Neuronal stem cell (in vitro differentiated cells): ENCODE measurements at regions not wholly inside any gene's neighbourhood (a gene's known extent, or its start where the extent isn't known, plus 50 kb on each side); places are given as distances from the start of the nearest gene placed in this dataset.

Experiments used
- DNase-seq: peaks from one replicate; pipeline ENCODE4 v3.0.0-alpha.2; 2013; ENCODE audit warnings: low spot score
- H2AFZ ChIP-seq: one replicate; pipeline ENCODE4 v1.6.1; 2013; ENCODE audit warnings: mild to moderate bottlenecking, low read length, inconsistent platforms
- H2AK5ac ChIP-seq: 2 replicates; pipeline ENCODE4 v1.6.1; 2013; ENCODE audit warnings: low read depth, mild to moderate bottlenecking, inconsistent platforms, low read length, moderate library complexity, mixed read lengths
- H2BK120ac ChIP-seq: 2 replicates; pipeline ENCODE4 v1.6.1; 2013; ENCODE audit warnings: low read depth, mild to moderate bottlenecking, inconsistent platforms, low read length, moderate library complexity, mixed read lengths
- H2BK12ac ChIP-seq: one replicate; pipeline ENCODE4 v1.6.1; 2013; ENCODE audit warnings: low read length, inconsistent platforms
- H2BK15ac ChIP-seq: 2 replicates; pipeline ENCODE4 v1.6.1; 2013; ENCODE audit warnings: mild to moderate bottlenecking, low read length, inconsistent platforms, mixed read lengths
- H2BK5ac ChIP-seq: one replicate; pipeline ENCODE4 v1.6.1; 2013; ENCODE audit warnings: inconsistent platforms, mild to moderate bottlenecking, low read length, moderate library complexity
- H3K14ac ChIP-seq: one replicate; pipeline ENCODE4 v1.6.1; 2013; ENCODE audit warnings: low read length, inconsistent platforms
- H3K18ac ChIP-seq: 2 replicates; pipeline ENCODE4 v1.6.1; 2013; ENCODE audit warnings: low read length, inconsistent platforms
- H3K23ac ChIP-seq: 2 replicates; pipeline ENCODE4 v1.6.1; 2013; ENCODE audit warnings: low read depth, mild to moderate bottlenecking, mixed read lengths, low read length, inconsistent platforms; ENCODE audit not compliant: poor library complexity
- H3K27ac ChIP-seq: replicated peaks from 3 replicates; pipeline ENCODE4 v1.5.1; 2013; ENCODE audit warnings: low read length, inconsistent platforms
- H3K27me3 ChIP-seq, 3 experiments: 2 replicates each; pipeline ENCODE4 v1.6.1; 2013; ENCODE audit warnings: low read length in 3 of 3, mild to moderate bottlenecking in 2 of 3, inconsistent platforms in 1 of 3, low read depth in 1 of 3, mixed read lengths in 1 of 3, moderate library complexity in 1 of 3; ENCODE audit not compliant: control insufficient read depth in 3 of 3, insufficient read depth in 3 of 3
- H3K36me3 ChIP-seq, 2 donors: replicated peaks in 1 of 2; 2 replicates each; pipeline ENCODE4 v1.6.1; 2013; ENCODE audit warnings: low read length in 2 of 2; ENCODE audit not compliant: control insufficient read depth in 2 of 2, insufficient read depth in 2 of 2
- H3K4ac ChIP-seq: 2 replicates; pipeline ENCODE4 v1.6.1; 2013; ENCODE audit warnings: inconsistent platforms, mild to moderate bottlenecking, low read length, moderate library complexity
- H3K4me1 ChIP-seq, 2 donors: 1 replicate in 1 of 2; 2 replicates in 1 of 2; pipeline ENCODE4 v1.6.1; 2013; ENCODE audit warnings: low read length in 2 of 2, low read depth in 1 of 2; ENCODE audit not compliant: control insufficient read depth in 2 of 2, insufficient read depth in 1 of 2
- H3K4me2 ChIP-seq: one replicate; pipeline ENCODE4 v1.6.1; 2013; ENCODE audit warnings: mild to moderate bottlenecking, low read length, inconsistent platforms; ENCODE audit not compliant: insufficient read depth, poor library complexity, severe bottlenecking
- H3K4me3 ChIP-seq, 2 donors: 2 replicates each; pipeline ENCODE4 v1.5.1; 2013; ENCODE audit warnings: low read length in 2 of 2, mild to moderate bottlenecking in 2 of 2, inconsistent platforms in 1 of 2, moderate library complexity in 1 of 2
- H3K79me1 ChIP-seq: one replicate; pipeline ENCODE4 v1.6.1; 2013; ENCODE audit warnings: low read depth, mild to moderate bottlenecking, inconsistent platforms, low read length, moderate library complexity
- H3K9ac ChIP-seq: one replicate; pipeline ENCODE4 v1.6.1; 2013; ENCODE audit warnings: mild to moderate bottlenecking, low read depth, low read length, inconsistent platforms; ENCODE audit not compliant: poor library complexity
- H3K9me3 ChIP-seq, 2 donors: replicated peaks in 1 of 2; 2 replicates each; pipeline versions ENCODE3 to v1.6.1; 2013; ENCODE audit warnings: low read length in 2 of 2, mild to moderate bottlenecking in 2 of 2, inconsistent platforms in 1 of 2, low read depth in 1 of 2, mixed read lengths in 1 of 2, moderate library complexity in 1 of 2; ENCODE audit not compliant: control insufficient read depth in 2 of 2, insufficient read depth in 1 of 2
- H4K8ac ChIP-seq: one replicate; pipeline ENCODE4 v1.6.1; 2013; ENCODE audit warnings: low read depth, mild to moderate bottlenecking, inconsistent platforms, low read length, moderate library complexity
- H4K91ac ChIP-seq: one replicate; pipeline ENCODE4 v1.6.1; 2013; ENCODE audit warnings: low read length, low read depth, mild to moderate bottlenecking, inconsistent platforms; ENCODE audit not compliant: poor library complexity
- WGBS, 2 donors: extraction: QIAGEN DNeasy Blood & Tissue Kit; methylation state at CpG; one replicate each; pipeline ENCODE4 v1.1.7; 2013; ENCODE audit warnings: missing lambda C conversion rate in 2 of 2, mixed read lengths in 1 of 2; ENCODE audit not compliant: insufficient read length in 2 of 2, insufficient replicate concordance in 1 of 2; ENCODE audit errors: extremely low coverage in 2 of 2; 5-methylcytosine and 5-hydroxymethylcytosine counted together

GRCh38 chr4:114121221-114121620 is 141.8 kb upstream of the ARSJ start:
- Histone ChIP-seq H3K27me3 (no peaks in the 10 kb centered on the region), H4K8ac (no peak overlapping the region), H3K4me3 (no peak overlapping the region), H2BK12ac (no peak overlapping the region), H3K9ac (no peak overlapping the region), H4K91ac (no peak overlapping the region), H3K36me3 (no peaks in the 10 kb centered on the region), H3K4me2 (no peak overlapping the region), H3K4me1 (no peaks in the 10 kb centered on the region), H3K27ac (no peak overlapping the region), H3K79me1 (no peaks in the 10 kb centered on the region), H2BK5ac (no peak overlapping the region), H3K18ac (no peak overlapping the region), H2AFZ (no peak overlapping the region), H2BK15ac (no peak overlapping the region), H3K14ac (no peak overlapping the region), H3K23ac (no peak overlapping the region), H3K4ac (no peak overlapping the region), H2AK5ac (no peak overlapping the region), H3K9me3 (no peaks in the 10 kb centered on the region), H2BK120ac (no peak overlapping the region)
- no peak for DNase-seq
- no CpG with 5 or more reads among the region's 1 CpG for WGBS, 2 donors

GRCh38 chr4:114132199-114132598 is 152.8 kb upstream of the ARSJ start:
- H2BK12ac ChIP-seq: no peak overlapping the region
- H2AK5ac ChIP-seq: no peak overlapping the region
- H3K4me1 ChIP-seq: no peaks in the 10 kb centered on the region
- peak overlapping the region; percentile 39 for H3K18ac ChIP-seq
- H2BK5ac ChIP-seq: no peak overlapping the region
- H3K36me3 ChIP-seq: no peaks in the 10 kb centered on the region
- DNase-seq: no peak
- no peak overlapping the region for H2BK15ac ChIP-seq
- no peak overlapping the region for H2BK120ac ChIP-seq
- H3K14ac ChIP-seq: no peak overlapping the region
- H3K23ac ChIP-seq: no peak overlapping the region
- H3K27ac ChIP-seq: no peak overlapping the region
- peak overlapping the region; percentile 76 for H2AFZ ChIP-seq
- no CpG with 5 or more reads among the region's 2 CpGs for WGBS, 2 donors
- no peak overlapping the region for H3K4ac ChIP-seq
- no peak overlapping the region for H4K91ac ChIP-seq
- no peak overlapping the region for H3K4me3 ChIP-seq
- H3K9me3 ChIP-seq: no peaks in the 10 kb centered on the region
- no peaks in the 10 kb centered on the region for H3K27me3 ChIP-seq
- H4K8ac ChIP-seq: no peak overlapping the region
- H3K9ac ChIP-seq: no peak overlapping the region
- H3K79me1 ChIP-seq: no peaks in the 10 kb centered on the region
- H3K4me2 ChIP-seq: no peak overlapping the region

- no peak overlapping the region for H3K18ac ChIP-seq
- no peaks in the 10 kb centered on the region for H3K27me3 ChIP-seq
- DNase-seq: no peak
- H3K4me1 ChIP-seq: no peaks in the 10 kb centered on the region
- no peak overlapping the region for H3K4ac ChIP-seq
- no peak overlapping the region for H4K8ac ChIP-seq
- H2BK5ac ChIP-seq: no peak overlapping the region
- H3K9me3 ChIP-seq: no peaks in the 10 kb centered on the region
- H3K4me2 ChIP-seq: no peak overlapping the region
- H3K23ac ChIP-seq: no peak overlapping the region
- H2BK120ac ChIP-seq: no peak overlapping the region
- no peak overlapping the region for H2BK12ac ChIP-seq
- H3K14ac ChIP-seq: no peak overlapping the region
- WGBS, 2 donors: no CpG with 5 or more reads among the region's 2 CpGs
- no peak overlapping the region for H2AK5ac ChIP-seq
- no peaks in the 10 kb centered on the region for H3K36me3 ChIP-seq
- H2BK15ac ChIP-seq: no peak overlapping the region
- H3K79me1 ChIP-seq: no peaks in the 10 kb centered on the region
- no peak overlapping the region for H4K91ac ChIP-seq
- no peak overlapping the region for H3K27ac ChIP-seq
- H3K4me3 ChIP-seq: no peak overlapping the region
- no peak overlapping the region for H3K9ac ChIP-seq
- H2AFZ ChIP-seq: peak overlapping the region; percentile 76
Observed at GRCh38 chr4:114132830-114133229, 153.4 kb upstream of the ARSJ start.

- no peak for DNase-seq
- no peak overlapping the region for H4K8ac ChIP-seq
- H2BK12ac ChIP-seq: no peak overlapping the region
- no peak overlapping the region for H4K91ac ChIP-seq
- H3K4me2 ChIP-seq: no peak overlapping the region
- no peak overlapping the region for H2BK15ac ChIP-seq
- no peaks in the 10 kb centered on the region for H3K79me1 ChIP-seq
- no peak overlapping the region for H3K23ac ChIP-seq
- H3K4ac ChIP-seq: no peak overlapping the region
- H3K4me1 ChIP-seq: no peaks in the 10 kb centered on the region
- no peak overlapping the region for H3K9ac ChIP-seq
- H3K14ac ChIP-seq: no peak overlapping the region
- no peak overlapping the region for H2BK5ac ChIP-seq
- H3K9me3 ChIP-seq: no peaks in the 10 kb centered on the region
- no peak overlapping the region for H3K4me3 ChIP-seq
- H2AK5ac ChIP-seq: no peak overlapping the region
- no peak overlapping the region for H3K18ac ChIP-seq
- H3K27ac ChIP-seq: no peak overlapping the region
- H3K27me3 ChIP-seq: no peaks in the 10 kb centered on the region
- no peaks in the 10 kb centered on the region for H3K36me3 ChIP-seq
- no peak overlapping the region for H2BK120ac ChIP-seq
- no peak overlapping the region for H2AFZ ChIP-seq
Observed at GRCh38 chr4:114136069-114136468, 156.6 kb upstream of the ARSJ start.
